ENCODE measurements at regions not wholly inside any gene's neighbourhood (a gene's known extent, or its start where the extent isn't known, plus 50 kb on each side); places are given as distances from the start of the nearest gene placed in this dataset.

DNA sequence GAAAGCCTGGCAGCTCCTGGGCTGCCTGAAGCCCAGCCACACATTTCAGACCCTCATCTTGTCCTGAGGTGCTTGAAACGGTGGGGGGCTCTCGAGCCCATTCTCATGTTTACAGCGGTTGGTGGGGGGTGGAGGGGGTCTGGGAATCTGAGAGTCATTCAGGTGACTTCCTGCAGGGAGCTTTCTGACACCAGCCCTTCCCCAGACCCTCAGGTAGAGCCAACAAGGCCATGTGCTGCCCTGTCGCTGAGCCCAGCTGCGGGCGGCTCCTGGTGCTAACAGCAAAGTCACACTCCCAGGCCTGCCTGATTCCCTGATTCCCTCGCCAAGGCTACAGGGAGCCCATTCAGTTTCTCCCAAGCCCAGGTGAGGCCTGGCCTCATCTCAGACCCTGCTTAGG lies 324.9 kb upstream of the MEX3C start:
- Histone ChIP-seq H2AFZ (ENCODE audit: low read depth, low read length, poor library complexity, severe bottlenecking) (no peak overlapping the region), H3K4me2 (ENCODE audit: low read length) (no peak overlapping the region), H3K4me1 (ENCODE audit: control insufficient read depth in 1 of 2, insufficient read depth in 2 of 2, low read length in 2 of 2) (no peaks in the 10 kb centered on the region), H3K79me2 (ENCODE audit: insufficient read depth, low read length) (no peaks in the 10 kb centered on the region), H3K9me3 (ENCODE audit: control insufficient read depth in 1 of 2, insufficient read depth in 1 of 2, low read depth in 1 of 2, low read length in 2 of 2) (no peaks in the 10 kb centered on the region), H3K9ac (ENCODE audit: low read length) (no peak overlapping the region), H3K27ac (ENCODE audit: low read depth, low read length) (no peak overlapping the region), H3K9me2 (ENCODE audit: insufficient read depth) (no peaks in the 10 kb centered on the region), H3K4me3 (replicated peaks in 1 of 2; ENCODE audit: low read depth in 1 of 2, low read length in 2 of 2) (no peak overlapping the region), H3K27me3 (ENCODE audit: insufficient read depth, low read length) (no peaks in the 10 kb centered on the region), H4K20me1 (ENCODE audit: insufficient read depth) (no peaks in the 10 kb centered on the region), H3K36me3 (ENCODE audit: control insufficient read depth in 1 of 2, insufficient read depth in 2 of 2, low read length in 2 of 2) (no peaks in the 10 kb centered on the region)
- ATAC-seq, result no peak
- RAD21 ChIA-PET (ENCODE audit: low non-redundant PET in 1 of 2, low total read pairs in 2 of 2, uncharacterized antibody in 2 of 2, unreplicated experiment in 2 of 2), result no interaction called here
- no peak for TF ChIP-seq SRF (IDR thresholded peaks at IDR 0.05; ENCODE audit: low read depth)
- no peak for TF ChIP-seq EZH2phosphoT487 (IDR thresholded peaks at IDR 0.05; ENCODE audit: borderline replicate concordance)
- TF ChIP-seq RAD21 (IDR thresholded peaks at IDR 0.05; ENCODE audit: low read depth), result no peak
- TF ChIP-seq JUND (IDR thresholded peaks at IDR 0.05), result no peak
- TF ChIP-seq EGR1 (IDR thresholded peaks at IDR 0.05; ENCODE audit: low read depth), result no peak
- TF ChIP-seq CEBPB (IDR thresholded peaks at IDR 0.05; ENCODE audit: low read depth), result no peak
- TF ChIP-seq EZH2 (IDR thresholded peaks at IDR 0.05), result no peak
- no peak for TF ChIP-seq ZBTB33 (IDR thresholded peaks at IDR 0.05; ENCODE audit: extremely low read depth, insufficient replicate concordance, low read length)
- no peak for TF ChIP-seq SP1 (IDR thresholded peaks at IDR 0.05; ENCODE audit: low read depth)
- TF ChIP-seq, protein P1, sequence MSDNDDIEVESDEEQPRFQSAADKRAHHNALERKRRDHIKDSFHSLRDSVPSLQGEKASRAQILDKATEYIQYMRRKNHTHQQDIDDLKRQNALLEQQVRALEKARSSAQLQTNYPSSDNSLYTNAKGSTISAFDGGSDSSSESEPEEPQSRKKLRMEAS (IDR thresholded peaks at IDR 0.05), result no peak
- DNase-seq (ENCODE audit: low read depth, low spot score), result no peak
- CTCF ChIA-PET, result no interaction called here
- POLR2A ChIA-PET, result no interaction called here
- intact Hi-C loops (cut with micrococcal nuclease), result no loop called here
- no TSS peak for BruUV-seq (replicated peaks)

- Histone ChIP-seq H3K4me3 (replicated peaks in 1 of 2; ENCODE audit: low read depth in 1 of 2, low read length in 2 of 2) (no peak overlapping the region), H4K20me1 (ENCODE audit: insufficient read depth) (no peaks in the 10 kb centered on the region), H3K79me2 (ENCODE audit: insufficient read depth, low read length) (no peaks in the 10 kb centered on the region), H3K9me2 (ENCODE audit: insufficient read depth) (no peaks in the 10 kb centered on the region), H3K9me3 (ENCODE audit: control insufficient read depth in 1 of 2, insufficient read depth in 1 of 2, low read depth in 1 of 2, low read length in 2 of 2) (no peaks in the 10 kb centered on the region), H3K27ac (ENCODE audit: low read depth, low read length) (no peak overlapping the region), H3K4me1 (ENCODE audit: control insufficient read depth in 1 of 2, insufficient read depth in 2 of 2, low read length in 2 of 2) (no peaks in the 10 kb centered on the region), H3K4me2 (ENCODE audit: low read length) (no peak overlapping the region), H2AFZ (ENCODE audit: low read depth, low read length, poor library complexity, severe bottlenecking) (no peak overlapping the region), H3K27me3 (ENCODE audit: insufficient read depth, low read length) (no peaks in the 10 kb centered on the region), H3K9ac (ENCODE audit: low read length) (no peak overlapping the region), H3K36me3 (ENCODE audit: control insufficient read depth in 1 of 2, insufficient read depth in 2 of 2, low read length in 2 of 2) (no peaks in the 10 kb centered on the region)
- intact Hi-C loops (cut with micrococcal nuclease), result no loop called here
- ATAC-seq (no peak), DNase-seq (ENCODE audit: low read depth, low spot score) (no peak)
- CTCF ChIA-PET, result no interaction called here
- BruUV-seq (replicated peaks), result no TSS peak
- RAD21 ChIA-PET (ENCODE audit: low non-redundant PET in 1 of 2, low total read pairs in 2 of 2, uncharacterized antibody in 2 of 2, unreplicated experiment in 2 of 2), result no interaction called here
- POLR2A ChIA-PET, result no interaction called here
- TF ChIP-seq POLR2AphosphoS5 (IDR thresholded peaks at IDR 0.05; ENCODE audit: low read depth, low read length) (no peak), EGR1 (IDR thresholded peaks at IDR 0.05; ENCODE audit: low read depth) (no peak), JUND (IDR thresholded peaks at IDR 0.05) (no peak), SRF (IDR thresholded peaks at IDR 0.05; ENCODE audit: low read depth) (no peak), SP1 (IDR thresholded peaks at IDR 0.05; ENCODE audit: low read depth) (no peak), SIN3A (IDR thresholded peaks at IDR 0.05; ENCODE audit: low read depth) (no peak), ZNF274 (IDR thresholded peaks at IDR 0.05; ENCODE audit: low read depth, low read length) (no peak), CEBPB (IDR thresholded peaks at IDR 0.05; ENCODE audit: low read depth) (no peak), REST (IDR thresholded peaks at IDR 0.05; ENCODE audit: low read depth) (no peak), POLR2A (IDR thresholded peaks at IDR 0.05; ENCODE audit: borderline replicate concordance, extremely low read depth, insufficient read depth, insufficient read length) (no peak), CBX3 (IDR thresholded peaks at IDR 0.05; ENCODE audit: low read depth) (no peak), ZFX (IDR thresholded peaks at IDR 0.05) (no peak), FOSL1 (IDR thresholded peaks at IDR 0.05; ENCODE audit: low read depth) (no peak), RAD21 (IDR thresholded peaks at IDR 0.05; ENCODE audit: low read depth) (no peak)
- TF ChIP-seq, protein P1 (IDR thresholded peaks at IDR 0.05), result no peak
Measured at GRCh38 chr18:51522821-51523220, 325.3 kb upstream of the MEX3C start.

Data from HCT116 (cell line).